ENCODE measurements at regions not wholly inside any gene's neighbourhood (a gene's known extent, or its start where the extent isn't known, plus 50 kb on each side); places are given as distances from the start of the nearest gene placed in this dataset.

DNA sequence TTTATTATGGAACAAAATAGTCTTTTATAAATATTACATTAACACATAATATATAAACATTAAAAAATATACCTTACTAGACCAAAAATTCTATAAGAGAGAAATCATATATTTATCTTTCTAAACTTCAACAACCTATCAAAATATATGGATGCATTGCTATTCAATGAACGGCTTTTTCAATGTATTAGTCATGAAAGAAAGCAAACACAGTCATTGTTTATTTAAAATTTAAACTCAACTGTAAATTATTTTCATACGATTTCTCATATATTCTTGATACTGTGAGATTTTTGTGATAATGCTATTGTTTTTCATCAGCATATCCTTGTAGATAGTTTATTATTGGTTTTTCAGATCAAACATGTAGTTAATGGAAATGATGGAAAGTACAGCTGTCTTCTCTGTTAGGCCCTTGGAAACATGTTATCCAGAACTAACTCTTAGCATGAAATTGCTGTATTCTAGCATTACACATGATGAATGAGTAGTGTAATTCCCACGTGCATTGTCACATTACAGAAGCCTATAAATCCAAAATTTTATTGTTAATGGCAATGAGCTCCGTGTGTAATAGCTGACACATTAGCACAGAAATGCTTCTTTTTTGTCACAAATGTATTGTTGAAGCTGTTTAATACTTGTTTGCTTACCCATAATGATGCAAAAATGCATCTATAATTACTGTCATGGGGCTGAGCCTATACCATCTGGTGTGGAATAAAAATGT is 1639.9 kb downstream of the SLITRK5 start:
- no peak for TF ChIP-seq POLR2A (IDR thresholded peaks at IDR 0.05)
- TF ChIP-seq, protein P1, sequence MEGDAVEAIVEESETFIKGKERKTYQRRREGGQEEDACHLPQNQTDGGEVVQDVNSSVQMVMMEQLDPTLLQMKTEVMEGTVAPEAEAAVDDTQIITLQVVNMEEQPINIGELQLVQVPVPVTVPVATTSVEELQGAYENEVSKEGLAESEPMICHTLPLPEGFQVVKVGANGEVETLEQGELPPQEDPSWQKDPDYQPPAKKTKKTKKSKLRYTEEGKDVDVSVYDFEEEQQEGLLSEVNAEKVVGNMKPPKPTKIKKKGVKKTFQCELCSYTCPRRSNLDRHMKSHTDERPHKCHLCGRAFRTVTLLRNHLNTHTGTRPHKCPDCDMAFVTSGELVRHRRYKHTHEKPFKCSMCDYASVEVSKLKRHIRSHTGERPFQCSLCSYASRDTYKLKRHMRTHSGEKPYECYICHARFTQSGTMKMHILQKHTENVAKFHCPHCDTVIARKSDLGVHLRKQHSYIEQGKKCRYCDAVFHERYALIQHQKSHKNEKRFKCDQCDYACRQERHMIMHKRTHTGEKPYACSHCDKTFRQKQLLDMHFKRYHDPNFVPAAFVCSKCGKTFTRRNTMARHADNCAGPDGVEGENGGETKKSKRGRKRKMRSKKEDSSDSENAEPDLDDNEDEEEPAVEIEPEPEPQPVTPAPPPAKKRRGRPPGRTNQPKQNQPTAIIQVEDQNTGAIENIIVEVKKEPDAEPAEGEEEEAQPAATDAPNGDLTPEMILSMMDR (IDR thresholded peaks at IDR 0.05): no peak
